GDM1 (cell line): ENCODE measurements at regions not wholly inside any gene's neighbourhood (a gene's known extent, or its start where the extent isn't known, plus 50 kb on each side); places are given as distances from the start of the nearest gene placed in this dataset.

Experiments
- DNase-seq: peaks from one replicate; lab custom pipeline; 2025; lab: John Stamatoyannopoulos, UW

- DNase-seq, result no peak
Observed at GRCh38 chr5:77844623-77845323, 68.6 kb upstream of the TBCA start.

GRCh38 chr5:77844373-77844622 lies 68.2 kb upstream of the TBCA start:
- DNase-seq, result no peak

GRCh38 chr5:77843570-77844372 lies 67.6 kb upstream of the TBCA start:
- DNase-seq, result no peak

GRCh38 chr5:77842243-77842642 lies 66.1 kb upstream of the TBCA start:
- DNase-seq, result no peak

GRCh38 chr5:77841616-77842015 lies 65.5 kb upstream of the TBCA start:
- DNase-seq, result no peak

GRCh38 chr5:77840930-77841329 lies 64.8 kb upstream of the TBCA start:
- no peak for DNase-seq

GRCh38 chr5:77839691-77840090 lies 63.6 kb upstream of the TBCA start:
- DNase-seq, result no peak

GRCh38 chr5:77832938-77833337 lies 56.8 kb upstream of the TBCA start:
- no peak for DNase-seq

- no peak for DNase-seq
Observed at GRCh38 chr5:77832166-77832770, 56.1 kb upstream of the TBCA start.

GRCh38 chr5:77828445-77828844 lies 52.3 kb upstream of the TBCA start:
- no peak for DNase-seq
